DND-41 (cell line): ENCODE measurements at regions not wholly inside any gene's neighbourhood (a gene's known extent, or its start where the extent isn't known, plus 50 kb on each side); places are given as distances from the start of the nearest gene placed in this dataset.

Experiments used
- EZH2 ChIP-seq: IDR thresholded peaks from 3 replicates; pipeline ENCODE4 v1.6.1; 2012; ENCODE audit warnings: borderline replicate concordance, low read depth, mild to moderate bottlenecking, moderate library complexity, low read length, inconsistent platforms; ENCODE audit not compliant: severe bottlenecking
- TF ChIP-seq, protein P1 (sequence below): IDR thresholded peaks from 2 replicates; pipeline ENCODE4 v1.5.1; 2012; ENCODE audit warnings: borderline replicate concordance, low read length, moderate library complexity, mild to moderate bottlenecking; ENCODE audit not compliant: poor library complexity, severe bottlenecking; ENCODE audit errors: extremely low read depth

GRCh38 chr16:52690468-52690867 lies 143.5 kb upstream of the TOX3 start:
- TF ChIP-seq, protein P1, sequence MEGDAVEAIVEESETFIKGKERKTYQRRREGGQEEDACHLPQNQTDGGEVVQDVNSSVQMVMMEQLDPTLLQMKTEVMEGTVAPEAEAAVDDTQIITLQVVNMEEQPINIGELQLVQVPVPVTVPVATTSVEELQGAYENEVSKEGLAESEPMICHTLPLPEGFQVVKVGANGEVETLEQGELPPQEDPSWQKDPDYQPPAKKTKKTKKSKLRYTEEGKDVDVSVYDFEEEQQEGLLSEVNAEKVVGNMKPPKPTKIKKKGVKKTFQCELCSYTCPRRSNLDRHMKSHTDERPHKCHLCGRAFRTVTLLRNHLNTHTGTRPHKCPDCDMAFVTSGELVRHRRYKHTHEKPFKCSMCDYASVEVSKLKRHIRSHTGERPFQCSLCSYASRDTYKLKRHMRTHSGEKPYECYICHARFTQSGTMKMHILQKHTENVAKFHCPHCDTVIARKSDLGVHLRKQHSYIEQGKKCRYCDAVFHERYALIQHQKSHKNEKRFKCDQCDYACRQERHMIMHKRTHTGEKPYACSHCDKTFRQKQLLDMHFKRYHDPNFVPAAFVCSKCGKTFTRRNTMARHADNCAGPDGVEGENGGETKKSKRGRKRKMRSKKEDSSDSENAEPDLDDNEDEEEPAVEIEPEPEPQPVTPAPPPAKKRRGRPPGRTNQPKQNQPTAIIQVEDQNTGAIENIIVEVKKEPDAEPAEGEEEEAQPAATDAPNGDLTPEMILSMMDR, result no peak
- no peak for TF ChIP-seq EZH2
